ENCODE measurements at regions not wholly inside any gene's neighbourhood (a gene's known extent, or its start where the extent isn't known, plus 50 kb on each side); places are given as distances from the start of the nearest gene placed in this dataset.

- FAIRE-seq (no peak), DNase-seq (ENCODE audit: insufficient read length, low spot score) (no peak)
- no peak for TF ChIP-seq CTCF (IDR thresholded peaks at IDR 0.05; ENCODE audit: insufficient read depth, missing control alignments)
These were observed 397.0 kb downstream of the ETS1 start for GRCh38 chr11:128190312-128190711.

- FAIRE-seq (no peak), DNase-seq (ENCODE audit: insufficient read length, low spot score) (no peak)
- TF ChIP-seq CTCF (IDR thresholded peaks at IDR 0.05; ENCODE audit: insufficient read depth, missing control alignments): no peak
These were observed 397.5 kb downstream of the ETS1 start for GRCh38 chr11:128189823-128190222.

- no peak for TF ChIP-seq CTCF (IDR thresholded peaks at IDR 0.05; ENCODE audit: insufficient read depth, missing control alignments)
- FAIRE-seq: no peak
- no peak for DNase-seq (ENCODE audit: insufficient read length, low spot score)
These were observed 398.9 kb downstream of the ETS1 start for GRCh38 chr11:128188346-128189004.

GRCh38 chr11:128187835-128188234, 399.5 kb downstream of the ETS1 start:
- FAIRE-seq (no peak), DNase-seq (ENCODE audit: insufficient read length, low spot score) (no peak)
- TF ChIP-seq CTCF (IDR thresholded peaks at IDR 0.05; ENCODE audit: insufficient read depth, missing control alignments): no peak

GRCh38 chr11:128187377-128187776, 400.0 kb downstream of the ETS1 start:
- TF ChIP-seq CTCF (IDR thresholded peaks at IDR 0.05; ENCODE audit: insufficient read depth, missing control alignments): no peak
- no peak for DNase-seq (ENCODE audit: insufficient read length, low spot score)
- FAIRE-seq: no peak

- no peak for TF ChIP-seq CTCF (IDR thresholded peaks at IDR 0.05; ENCODE audit: insufficient read depth, missing control alignments)
- DNase-seq (ENCODE audit: insufficient read length, low spot score) (no peak), FAIRE-seq (no peak)
These were observed 402.4 kb downstream of the ETS1 start for GRCh38 chr11:128184981-128185380.

- no peak for DNase-seq (ENCODE audit: insufficient read length, low spot score)
- TF ChIP-seq CTCF (IDR thresholded peaks at IDR 0.05; ENCODE audit: insufficient read depth, missing control alignments): no peak
- no peak for FAIRE-seq
These were observed 404.5 kb downstream of the ETS1 start for GRCh38 chr11:128182844-128183243.
